Esophagus muscularis mucosa (tissue), 4 donors: ENCODE measurements at regions not wholly inside any gene's neighbourhood (a gene's known extent, or its start where the extent isn't known, plus 50 kb on each side); places are given as distances from the start of the nearest gene placed in this dataset.

Source experiments
- CTCF ChIP-seq, 3 experiments: fragments of 200-600 bp in 2 of 3; fragments of 450-650 bp in 1 of 3; sonication (generic) in 2 of 3; IDR thresholded peaks; one replicate each; pipeline ENCODE4 v1.5.1; 2017 to 2019; ENCODE audit warnings: antibody characterized with exemption in 3 of 3, mild to moderate bottlenecking in 2 of 3, moderate library complexity in 1 of 3
- EP300 ChIP-seq: sonication (generic); formaldehyde crosslinking; IDR thresholded peaks from one replicate; pipeline ENCODE4 v1.6.1; 2017; ENCODE audit warnings: antibody characterized with exemption
- POLR2A ChIP-seq: fragments of 450-650 bp; IDR thresholded peaks from one replicate; pipeline ENCODE4 v1.6.1; 2017; ENCODE audit warnings: antibody characterized with exemption, moderate library complexity, mild to moderate bottlenecking, low read depth

- TF ChIP-seq CTCF (IDR thresholded peaks at IDR 0.05) = no peak
- TF ChIP-seq EP300 = no peak
- TF ChIP-seq POLR2A = no peak
Observed at GRCh38 chr3:35409991-35410390, 229.3 kb upstream of the ARPP21 start.
